ENCODE measurements at regions not wholly inside any gene's neighbourhood (a gene's known extent, or its start where the extent isn't known, plus 50 kb on each side); places are given as distances from the start of the nearest gene placed in this dataset.

DNA sequence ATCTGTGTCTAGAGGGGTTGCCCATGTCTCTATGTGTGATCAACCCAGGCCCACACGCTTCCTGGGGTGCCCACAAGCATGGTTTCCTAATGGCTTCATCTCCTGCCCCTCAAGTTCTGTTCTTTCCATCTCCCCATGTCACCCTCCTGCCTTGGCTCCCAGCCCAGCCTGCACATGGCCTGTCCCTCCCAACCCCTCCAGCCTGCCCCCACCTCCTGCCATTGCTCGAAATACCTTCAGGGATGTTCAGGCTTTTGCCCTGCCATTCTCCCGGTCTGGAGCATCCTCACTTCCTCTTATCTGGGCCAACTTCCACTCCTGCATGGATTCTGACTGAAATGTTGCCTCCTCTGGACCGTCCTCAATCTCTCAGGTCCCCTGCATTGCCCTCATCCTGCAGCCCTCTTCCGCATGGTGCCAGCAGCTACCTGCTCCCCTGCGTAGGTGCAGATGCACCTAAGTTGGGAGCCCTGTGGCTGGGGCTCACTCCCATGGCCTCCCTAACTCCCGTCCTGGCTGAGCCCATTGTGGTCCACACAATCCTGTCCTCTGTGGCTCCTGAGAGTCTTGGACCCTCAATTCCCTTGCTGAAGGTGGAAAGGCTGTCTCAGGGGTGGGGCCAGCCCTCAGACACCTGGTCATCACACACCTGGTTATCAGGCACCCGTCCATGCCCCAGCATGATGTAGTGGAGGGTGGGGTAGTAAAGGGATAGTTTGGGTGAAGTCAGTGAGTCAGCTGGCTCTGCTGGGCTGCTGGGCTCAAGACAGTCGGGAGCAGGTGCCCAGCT, 152.1 kb downstream of the URI1 start:
- H3K9ac ChIP-seq = no peak overlapping the region
- H3K79me2 ChIP-seq (ENCODE audit: insufficient read depth, low read depth) = no peaks in the 10 kb centered on the region
- H4K20me1 ChIP-seq (ENCODE audit: insufficient read depth) = no peaks in the 10 kb centered on the region
- H2AFZ ChIP-seq (ENCODE audit: low read depth) = no peak overlapping the region
- H3K36me3 ChIP-seq (ENCODE audit: insufficient read depth) = no peaks in the 10 kb centered on the region
- no peak overlapping the region for H3K4me3 ChIP-seq (IDR thresholded peaks at IDR 0.05; ENCODE audit: insufficient read depth, low read depth, low read length)
- no peak overlapping the region for H3K4me2 ChIP-seq
- H3K4me1 ChIP-seq (ENCODE audit: low read depth, poor library complexity, severe bottlenecking) = no peaks in the 10 kb centered on the region
- peaks cover 8% of the 10 kb centered on the region; the same call in 1 of the 2 replicates for H3K27me3 ChIP-seq (ENCODE audit: insufficient read depth, low read depth)
- H3K27ac ChIP-seq = no peak overlapping the region
- TF ChIP-seq, protein P1, sequence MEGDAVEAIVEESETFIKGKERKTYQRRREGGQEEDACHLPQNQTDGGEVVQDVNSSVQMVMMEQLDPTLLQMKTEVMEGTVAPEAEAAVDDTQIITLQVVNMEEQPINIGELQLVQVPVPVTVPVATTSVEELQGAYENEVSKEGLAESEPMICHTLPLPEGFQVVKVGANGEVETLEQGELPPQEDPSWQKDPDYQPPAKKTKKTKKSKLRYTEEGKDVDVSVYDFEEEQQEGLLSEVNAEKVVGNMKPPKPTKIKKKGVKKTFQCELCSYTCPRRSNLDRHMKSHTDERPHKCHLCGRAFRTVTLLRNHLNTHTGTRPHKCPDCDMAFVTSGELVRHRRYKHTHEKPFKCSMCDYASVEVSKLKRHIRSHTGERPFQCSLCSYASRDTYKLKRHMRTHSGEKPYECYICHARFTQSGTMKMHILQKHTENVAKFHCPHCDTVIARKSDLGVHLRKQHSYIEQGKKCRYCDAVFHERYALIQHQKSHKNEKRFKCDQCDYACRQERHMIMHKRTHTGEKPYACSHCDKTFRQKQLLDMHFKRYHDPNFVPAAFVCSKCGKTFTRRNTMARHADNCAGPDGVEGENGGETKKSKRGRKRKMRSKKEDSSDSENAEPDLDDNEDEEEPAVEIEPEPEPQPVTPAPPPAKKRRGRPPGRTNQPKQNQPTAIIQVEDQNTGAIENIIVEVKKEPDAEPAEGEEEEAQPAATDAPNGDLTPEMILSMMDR (conservative IDR thresholded peaks at IDR 0.05; ENCODE audit: low read depth, low read length) = no peak

DNA sequence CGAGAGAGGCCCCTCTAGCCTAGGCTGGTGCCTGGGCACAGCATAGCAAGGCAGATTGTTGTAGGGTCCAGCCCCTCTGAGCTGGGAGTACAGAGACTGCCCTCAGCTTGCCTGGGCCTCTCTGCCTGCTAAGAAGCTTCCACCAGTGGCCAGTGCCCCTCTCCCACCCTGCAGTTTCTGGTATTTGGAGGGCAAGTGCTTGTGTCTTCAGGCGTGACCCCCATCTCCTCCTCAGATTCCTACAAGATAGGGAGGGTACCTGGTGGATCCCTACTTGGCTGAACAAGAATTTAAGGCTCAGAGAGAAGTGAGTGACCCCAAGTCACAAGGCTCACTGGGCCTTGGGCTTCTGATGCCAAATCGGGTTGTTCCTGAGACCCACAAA, 152.7 kb downstream of the URI1 start:
- no peak overlapping the region for H3K4me2 ChIP-seq
- H3K36me3 ChIP-seq (ENCODE audit: insufficient read depth) = no peaks in the 10 kb centered on the region
- H3K9ac ChIP-seq = no peak overlapping the region
- peaks cover 4% of the 10 kb centered on the region; the same call in 1 of the 2 replicates for H3K27me3 ChIP-seq (ENCODE audit: insufficient read depth, low read depth)
- TF ChIP-seq, protein P1 (conservative IDR thresholded peaks at IDR 0.05; ENCODE audit: low read depth, low read length) = no peak
- H2AFZ ChIP-seq (ENCODE audit: low read depth) = no peak overlapping the region
- H3K79me2 ChIP-seq (ENCODE audit: insufficient read depth, low read depth) = no peaks in the 10 kb centered on the region
- no peaks in the 10 kb centered on the region for H4K20me1 ChIP-seq (ENCODE audit: insufficient read depth)
- no peaks in the 10 kb centered on the region for H3K4me1 ChIP-seq (ENCODE audit: low read depth, poor library complexity, severe bottlenecking)
- H3K4me3 ChIP-seq (IDR thresholded peaks at IDR 0.05; ENCODE audit: insufficient read depth, low read depth, low read length) = no peak overlapping the region
- H3K27ac ChIP-seq = no peak overlapping the region

DNA sequence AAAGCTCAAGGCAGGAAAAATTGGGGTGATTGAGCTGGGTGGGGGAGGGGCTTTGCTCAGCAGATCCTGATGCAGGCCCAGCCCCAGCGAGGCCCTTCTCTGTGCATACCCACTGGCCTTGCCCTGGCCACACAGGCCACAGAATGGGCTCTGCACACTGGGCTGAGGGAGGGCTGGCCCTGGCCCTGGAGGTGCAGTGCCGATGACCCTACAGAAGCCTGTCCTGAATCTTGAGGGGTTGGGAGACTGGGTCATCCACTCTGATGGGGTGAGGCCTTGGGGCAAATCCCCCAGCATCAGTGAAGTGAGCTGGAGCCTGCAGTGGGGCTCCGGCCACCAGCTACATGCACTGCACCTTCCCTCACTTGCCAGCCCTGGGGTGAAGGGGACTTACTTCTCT, 153.1 kb downstream of the URI1 start:
- Histone ChIP-seq H4K20me1 (ENCODE audit: insufficient read depth) (no peaks in the 10 kb centered on the region), H3K4me2 (no peak overlapping the region), H3K27ac (no peak overlapping the region), H2AFZ (ENCODE audit: low read depth) (no peak overlapping the region), H3K36me3 (ENCODE audit: insufficient read depth) (no peaks in the 10 kb centered on the region), H3K79me2 (ENCODE audit: insufficient read depth, low read depth) (no peaks in the 10 kb centered on the region), H3K27me3 (ENCODE audit: insufficient read depth, low read depth) (no peaks in the 10 kb centered on the region), H3K9ac (no peak overlapping the region), H3K4me3 (IDR thresholded peaks at IDR 0.05; ENCODE audit: insufficient read depth, low read depth, low read length) (no peak overlapping the region), H3K4me1 (ENCODE audit: low read depth, poor library complexity, severe bottlenecking) (no peaks in the 10 kb centered on the region)
- TF ChIP-seq, protein P1 (conservative IDR thresholded peaks at IDR 0.05; ENCODE audit: low read depth, low read length) = no peak

DNA sequence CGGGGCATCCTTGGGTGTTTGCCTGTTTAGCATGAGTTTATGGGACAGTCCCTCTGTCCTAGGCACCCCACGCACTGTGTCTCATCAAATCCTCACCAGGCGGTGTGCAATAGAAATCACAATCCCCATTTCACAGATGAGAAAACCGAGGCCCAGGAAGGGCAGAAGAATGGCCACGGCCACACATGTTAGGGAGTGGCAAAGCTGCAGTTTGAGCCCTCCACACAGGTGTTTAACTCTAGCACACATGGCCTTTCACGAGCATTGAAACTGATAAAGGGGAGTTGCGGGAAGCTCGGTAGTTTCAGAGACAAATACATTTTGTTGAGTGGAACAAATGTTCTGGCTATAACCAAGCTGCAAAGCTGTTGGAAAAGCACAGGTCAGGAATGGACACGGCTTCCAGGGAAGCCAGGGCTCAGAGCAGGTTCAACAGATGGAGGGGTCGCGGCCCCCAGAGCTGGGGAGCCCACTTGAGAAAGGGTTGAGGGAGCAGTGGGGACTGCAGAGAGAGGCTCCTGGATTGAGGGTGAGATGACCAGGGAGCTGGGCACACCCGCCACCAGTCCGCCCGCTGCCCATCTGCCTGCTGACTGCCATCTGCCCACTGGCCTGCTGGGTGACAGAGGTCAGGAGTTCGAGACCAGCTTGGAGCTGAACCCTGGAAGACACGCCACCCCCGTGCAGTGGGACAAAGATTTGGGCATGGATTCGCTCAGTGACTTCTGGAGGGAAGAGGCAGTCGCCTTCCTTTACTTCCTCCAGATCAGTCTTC, 154.7 kb downstream of the URI1 start:
- no peaks in the 10 kb centered on the region for H3K4me1 ChIP-seq (ENCODE audit: low read depth, poor library complexity, severe bottlenecking)
- H3K79me2 ChIP-seq (ENCODE audit: insufficient read depth, low read depth) = no peaks in the 10 kb centered on the region
- H3K4me2 ChIP-seq = no peak overlapping the region
- no peak overlapping the region for H2AFZ ChIP-seq (ENCODE audit: low read depth)
- no peaks in the 10 kb centered on the region for H3K27me3 ChIP-seq (ENCODE audit: insufficient read depth, low read depth)
- H3K27ac ChIP-seq = no peak overlapping the region
- no peak overlapping the region for H3K4me3 ChIP-seq (IDR thresholded peaks at IDR 0.05; ENCODE audit: insufficient read depth, low read depth, low read length)
- TF ChIP-seq, protein P1 (conservative IDR thresholded peaks at IDR 0.05; ENCODE audit: low read depth, low read length) = no peak
- no peaks in the 10 kb centered on the region for H4K20me1 ChIP-seq (ENCODE audit: insufficient read depth)
- no peak overlapping the region for H3K9ac ChIP-seq
- H3K36me3 ChIP-seq (ENCODE audit: insufficient read depth) = no peaks in the 10 kb centered on the region
